ENCODE measurements at regions not wholly inside any gene's neighbourhood (a gene's known extent, or its start where the extent isn't known, plus 50 kb on each side); places are given as distances from the start of the nearest gene placed in this dataset.

DNA sequence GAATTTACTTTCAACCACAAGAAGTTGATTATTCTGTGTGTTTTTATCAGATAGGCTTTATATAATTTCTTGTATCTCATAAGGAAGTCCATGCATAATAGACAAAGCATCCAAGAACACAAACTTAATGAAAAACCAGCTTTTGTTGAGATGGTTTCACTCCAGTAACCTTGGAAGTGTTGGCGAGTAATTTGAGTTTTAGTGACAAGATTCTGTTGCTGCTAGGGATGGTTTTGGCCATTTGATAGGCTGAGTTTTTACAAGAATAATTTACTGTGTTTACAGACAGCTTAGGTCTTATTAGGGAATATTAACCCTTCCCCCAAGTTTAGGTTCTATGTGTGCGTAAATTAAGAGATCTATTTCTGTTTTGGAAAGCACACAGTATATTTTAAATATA, 513.6 kb downstream of the USP25 start:
- DNase-seq (ENCODE audit: low read depth, low spot score), result no peak
- H3K4me3 ChIP-seq (ENCODE audit: low read depth, low read length), result no peak overlapping the region
- TF ChIP-seq, protein P1, sequence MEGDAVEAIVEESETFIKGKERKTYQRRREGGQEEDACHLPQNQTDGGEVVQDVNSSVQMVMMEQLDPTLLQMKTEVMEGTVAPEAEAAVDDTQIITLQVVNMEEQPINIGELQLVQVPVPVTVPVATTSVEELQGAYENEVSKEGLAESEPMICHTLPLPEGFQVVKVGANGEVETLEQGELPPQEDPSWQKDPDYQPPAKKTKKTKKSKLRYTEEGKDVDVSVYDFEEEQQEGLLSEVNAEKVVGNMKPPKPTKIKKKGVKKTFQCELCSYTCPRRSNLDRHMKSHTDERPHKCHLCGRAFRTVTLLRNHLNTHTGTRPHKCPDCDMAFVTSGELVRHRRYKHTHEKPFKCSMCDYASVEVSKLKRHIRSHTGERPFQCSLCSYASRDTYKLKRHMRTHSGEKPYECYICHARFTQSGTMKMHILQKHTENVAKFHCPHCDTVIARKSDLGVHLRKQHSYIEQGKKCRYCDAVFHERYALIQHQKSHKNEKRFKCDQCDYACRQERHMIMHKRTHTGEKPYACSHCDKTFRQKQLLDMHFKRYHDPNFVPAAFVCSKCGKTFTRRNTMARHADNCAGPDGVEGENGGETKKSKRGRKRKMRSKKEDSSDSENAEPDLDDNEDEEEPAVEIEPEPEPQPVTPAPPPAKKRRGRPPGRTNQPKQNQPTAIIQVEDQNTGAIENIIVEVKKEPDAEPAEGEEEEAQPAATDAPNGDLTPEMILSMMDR (IDR thresholded peaks at IDR 0.05; ENCODE audit: low read depth, low read length), result no peak
- in situ Hi-C loops (cut with HindIII; ENCODE audit: low sequenced_read_pairs), result no loop called here

DNA sequence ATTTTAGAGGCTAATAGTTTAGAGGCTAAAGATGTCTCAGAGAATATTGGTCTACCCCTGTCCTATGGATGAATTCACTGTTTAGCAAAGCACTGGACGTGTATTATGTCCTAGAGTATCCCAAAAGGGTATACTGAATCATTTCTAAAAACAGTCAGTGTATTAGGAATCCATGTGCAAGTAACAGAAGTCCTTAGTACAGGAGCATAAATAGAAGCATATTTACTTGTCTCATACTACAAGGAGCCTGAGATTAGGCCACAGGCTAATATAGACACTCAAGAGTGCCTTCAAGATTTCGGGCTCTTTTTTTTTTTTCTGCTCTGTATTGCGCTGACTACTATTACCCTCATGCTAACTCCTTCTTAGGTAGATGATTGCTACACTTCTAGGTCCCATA, 518.9 kb downstream of the USP25 start:
- in situ Hi-C loops (cut with HindIII; ENCODE audit: low sequenced_read_pairs), result no loop called here
- DNase-seq (ENCODE audit: low read depth, low spot score), result no peak
- TF ChIP-seq, protein P1 (IDR thresholded peaks at IDR 0.05; ENCODE audit: low read depth, low read length), result no peak
- no peak overlapping the region for H3K4me3 ChIP-seq (ENCODE audit: low read depth, low read length)

DNA sequence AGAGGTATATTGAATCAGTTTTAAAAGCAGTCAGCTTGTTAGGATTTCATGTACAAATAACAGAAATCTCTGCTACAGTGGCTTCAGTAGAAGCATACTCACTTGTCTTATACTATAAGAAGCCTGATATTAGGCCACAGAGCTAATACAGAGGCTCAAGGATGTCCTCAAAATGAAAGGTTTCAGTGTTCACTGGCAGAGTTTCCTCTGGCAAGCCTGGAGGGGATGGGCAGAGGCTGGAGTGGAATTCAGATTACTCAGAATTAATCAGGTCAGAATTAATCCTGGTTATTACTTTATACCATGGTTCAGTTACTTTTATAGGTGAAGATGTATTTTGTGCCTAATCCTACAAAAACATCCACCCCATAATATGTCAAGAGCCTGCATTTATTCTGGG, 520.5 kb downstream of the USP25 start:
- no peak overlapping the region for H3K4me3 ChIP-seq (ENCODE audit: low read depth, low read length)
- in situ Hi-C loops (cut with HindIII; ENCODE audit: low sequenced_read_pairs), result no loop called here
- TF ChIP-seq, protein P1 (IDR thresholded peaks at IDR 0.05; ENCODE audit: low read depth, low read length), result no peak
- no peak for DNase-seq (ENCODE audit: low read depth, low spot score)

DNA sequence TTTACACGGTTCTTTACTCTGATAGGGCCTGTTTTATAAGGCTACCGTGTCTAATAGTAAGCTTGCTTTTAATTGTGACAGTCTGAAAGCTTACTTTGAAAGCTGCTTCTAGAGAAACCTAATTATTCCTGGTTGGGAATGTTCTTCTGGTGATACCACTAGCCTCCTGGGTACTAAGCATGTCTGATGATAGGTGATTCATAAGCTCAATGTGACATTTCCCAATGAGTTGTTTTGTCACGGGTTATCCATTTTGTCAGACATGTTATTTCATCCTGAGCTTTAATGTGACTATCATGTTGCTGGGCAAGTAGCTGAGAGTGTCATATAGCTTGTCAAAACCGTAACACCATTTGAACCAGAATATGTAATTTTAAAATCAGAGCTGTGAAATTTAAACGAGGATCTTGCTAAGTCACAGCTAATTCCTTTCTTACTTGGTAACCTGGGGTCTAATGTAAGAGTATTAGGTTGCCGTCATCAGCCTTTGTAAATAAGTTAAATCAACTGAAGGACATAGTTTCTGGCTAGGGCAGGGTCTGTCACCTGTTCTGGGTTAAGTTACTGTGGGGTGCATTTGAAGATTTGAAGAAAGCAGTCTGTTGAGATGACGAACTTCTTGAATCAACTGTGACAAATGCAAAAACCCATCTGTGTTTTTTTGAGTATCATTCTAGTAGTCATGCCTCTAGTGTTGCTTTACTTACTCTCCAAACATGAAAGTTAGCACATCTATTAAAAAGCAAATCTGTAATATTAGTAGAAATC, 529.2 kb downstream of the USP25 start:
- no peak for DNase-seq (ENCODE audit: low read depth, low spot score)
- in situ Hi-C loops (cut with HindIII; ENCODE audit: low sequenced_read_pairs), result no loop called here
- no peak overlapping the region for H3K4me3 ChIP-seq (ENCODE audit: low read depth, low read length)
- TF ChIP-seq, protein P1 (IDR thresholded peaks at IDR 0.05; ENCODE audit: low read depth, low read length), result no peak

DNA sequence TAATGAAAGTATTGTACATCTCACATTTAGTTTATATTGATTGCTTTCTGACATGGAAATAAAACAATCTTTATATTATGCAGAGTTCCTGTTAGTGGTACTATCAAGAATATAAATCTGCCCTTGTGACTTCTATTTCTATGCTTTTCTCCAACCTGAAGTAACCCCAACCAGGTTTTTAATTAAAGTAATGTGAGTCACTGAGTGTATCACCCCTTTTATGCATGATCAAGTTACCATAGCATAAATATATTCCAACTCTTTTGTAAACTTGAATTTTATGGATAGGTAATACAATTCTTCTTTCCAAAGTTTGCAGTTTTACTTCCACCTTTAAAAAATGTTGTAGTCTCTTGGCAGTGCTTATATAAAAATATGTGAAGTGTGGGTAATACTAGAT, 532.3 kb downstream of the USP25 start:
- in situ Hi-C loops (cut with HindIII; ENCODE audit: low sequenced_read_pairs), result no loop called here
- TF ChIP-seq, protein P1 (IDR thresholded peaks at IDR 0.05; ENCODE audit: low read depth, low read length), result no peak
- DNase-seq (ENCODE audit: low read depth, low spot score), result no peak
- no peak overlapping the region for H3K4me3 ChIP-seq (ENCODE audit: low read depth, low read length)

DNA sequence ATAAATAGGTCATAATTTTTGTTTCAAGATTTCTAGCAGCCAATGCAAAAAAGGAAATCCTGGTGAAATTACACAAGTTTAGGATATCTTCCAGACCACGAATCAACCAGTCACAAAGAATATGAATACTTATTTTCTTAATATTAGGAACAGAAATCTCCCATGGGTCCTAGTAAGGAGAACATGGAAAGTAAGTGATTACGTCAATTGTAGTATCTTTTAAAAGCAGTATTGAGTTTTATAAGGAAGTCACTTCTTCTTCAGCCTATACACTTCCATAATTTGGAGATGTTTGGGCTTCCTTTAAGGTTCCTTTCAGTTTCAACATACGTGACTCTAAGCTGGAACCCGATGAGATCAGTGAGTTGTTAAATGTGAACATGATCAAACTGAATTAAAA, 534.5 kb downstream of the USP25 start:
- no peak for DNase-seq (ENCODE audit: low read depth, low spot score)
- H3K4me3 ChIP-seq (ENCODE audit: low read depth, low read length), result no peak overlapping the region
- TF ChIP-seq, protein P1 (IDR thresholded peaks at IDR 0.05; ENCODE audit: low read depth, low read length), result no peak
- in situ Hi-C loops (cut with HindIII; ENCODE audit: low sequenced_read_pairs), result no loop called here

Data from astrocyte of the spinal cord (primary cell).